Ishikawa (cell line): ENCODE measurements at regions not wholly inside any gene's neighbourhood (a gene's known extent, or its start where the extent isn't known, plus 50 kb on each side); places are given as distances from the start of the nearest gene placed in this dataset.

Experiments
- CEBPB ChIP-seq: IDR thresholded peaks from 2 replicates; pipeline ENCODE4 v1.6.1; 2012
- CREB1 ChIP-seq: IDR thresholded peaks from 2 replicates; pipeline ENCODE4 v1.6.1; 2012; ENCODE audit warnings: low read depth
- EGR1 ChIP-seq: IDR thresholded peaks from 2 replicates; pipeline ENCODE4 v1.6.1; 2012
- EP300 ChIP-seq: IDR thresholded peaks from 2 replicates; pipeline ENCODE4 v1.6.1; 2012; ENCODE audit warnings: borderline replicate concordance
- FOXM1 ChIP-seq: IDR thresholded peaks from 2 replicates; pipeline ENCODE4 v1.6.1; 2012; ENCODE audit warnings: low read depth, borderline replicate concordance
- NFIC ChIP-seq: IDR thresholded peaks from 2 replicates; pipeline ENCODE4 v1.6.1; 2012
- RAD21 ChIP-seq: IDR thresholded peaks from 2 replicates; pipeline ENCODE4 v1.6.1; 2012; ENCODE audit warnings: low read depth
- REST ChIP-seq: IDR thresholded peaks from 2 replicates; pipeline ENCODE4 v1.6.1; 2012; ENCODE audit warnings: low read depth, mild to moderate bottlenecking
- TAF1 ChIP-seq: IDR thresholded peaks from 2 replicates; pipeline ENCODE4 v1.6.1; 2012; ENCODE audit warnings: low read depth, mild to moderate bottlenecking
- TCF12 ChIP-seq: IDR thresholded peaks from 2 replicates; pipeline ENCODE4 v1.6.1; 2012; ENCODE audit warnings: low read depth
- TEAD4 ChIP-seq: IDR thresholded peaks from 2 replicates; pipeline ENCODE4 v1.6.1; 2012
- USF1 ChIP-seq: IDR thresholded peaks from 2 replicates; pipeline ENCODE4 v1.6.1; 2012
- YY1 ChIP-seq: IDR thresholded peaks from 2 replicates; pipeline ENCODE4 v1.6.1; 2012; ENCODE audit warnings: low read depth
- ZBTB7A ChIP-seq: IDR thresholded peaks from 2 replicates; pipeline ENCODE4 v1.6.1; 2012; ENCODE audit warnings: low read depth
- TF ChIP-seq, protein P1 (sequence below): IDR thresholded peaks from 2 replicates; pipeline ENCODE4 v1.6.1; 2012

GRCh38 chr7:111640416-111640815, 78.1 kb upstream of the IMMP2L start:
- TF ChIP-seq FOXM1, result no peak
- TF ChIP-seq CREB1, result no peak
- no peak for TF ChIP-seq CEBPB
- TF ChIP-seq RAD21, result no peak
- no peak for TF ChIP-seq REST
- TF ChIP-seq, protein P1, sequence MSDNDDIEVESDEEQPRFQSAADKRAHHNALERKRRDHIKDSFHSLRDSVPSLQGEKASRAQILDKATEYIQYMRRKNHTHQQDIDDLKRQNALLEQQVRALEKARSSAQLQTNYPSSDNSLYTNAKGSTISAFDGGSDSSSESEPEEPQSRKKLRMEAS, result no peak
- TF ChIP-seq EP300, result no peak
- no peak for TF ChIP-seq NFIC
- no peak for TF ChIP-seq TAF1
- no peak for TF ChIP-seq TEAD4
- TF ChIP-seq EGR1, result no peak
- TF ChIP-seq YY1, result no peak
- TF ChIP-seq TCF12, result no peak
- TF ChIP-seq ZBTB7A, result no peak
- TF ChIP-seq USF1, result no peak

- no peak for TF ChIP-seq CEBPB
- TF ChIP-seq TEAD4, result no peak
- TF ChIP-seq, protein P1, result no peak
- no peak for TF ChIP-seq NFIC
- TF ChIP-seq CREB1, result no peak
- no peak for TF ChIP-seq EP300
- no peak for TF ChIP-seq YY1
- TF ChIP-seq TCF12, result no peak
- TF ChIP-seq TAF1, result no peak
- no peak for TF ChIP-seq USF1
- no peak for TF ChIP-seq ZBTB7A
- TF ChIP-seq RAD21, result no peak
- no peak for TF ChIP-seq FOXM1
- no peak for TF ChIP-seq REST
- TF ChIP-seq EGR1, result no peak
Measured at GRCh38 chr7:111639934-111640333, 77.6 kb upstream of the IMMP2L start.

DNA sequence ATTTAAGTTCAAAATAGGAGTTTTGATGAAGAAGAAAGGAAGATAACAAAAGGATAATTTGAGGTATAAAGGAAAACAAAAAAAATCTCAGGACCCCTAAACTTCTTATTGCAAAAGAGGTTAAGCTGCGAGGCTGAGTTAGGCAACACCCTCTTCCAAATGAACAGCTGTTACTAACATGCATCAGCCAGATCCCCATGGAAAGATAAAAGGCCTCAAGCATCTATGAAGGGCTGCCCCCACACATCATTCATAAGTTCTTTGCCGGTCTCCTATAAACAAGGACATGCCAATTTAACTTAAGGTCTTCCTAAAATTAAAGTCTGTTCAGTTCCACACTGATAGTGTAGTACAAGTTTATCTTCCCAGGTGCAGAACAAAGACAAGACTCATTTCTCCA, 75.8 kb upstream of the IMMP2L start:
- no peak for TF ChIP-seq CREB1
- TF ChIP-seq USF1, result no peak
- TF ChIP-seq REST, result no peak
- no peak for TF ChIP-seq YY1
- no peak for TF ChIP-seq FOXM1
- TF ChIP-seq CEBPB, result no peak

DNA sequence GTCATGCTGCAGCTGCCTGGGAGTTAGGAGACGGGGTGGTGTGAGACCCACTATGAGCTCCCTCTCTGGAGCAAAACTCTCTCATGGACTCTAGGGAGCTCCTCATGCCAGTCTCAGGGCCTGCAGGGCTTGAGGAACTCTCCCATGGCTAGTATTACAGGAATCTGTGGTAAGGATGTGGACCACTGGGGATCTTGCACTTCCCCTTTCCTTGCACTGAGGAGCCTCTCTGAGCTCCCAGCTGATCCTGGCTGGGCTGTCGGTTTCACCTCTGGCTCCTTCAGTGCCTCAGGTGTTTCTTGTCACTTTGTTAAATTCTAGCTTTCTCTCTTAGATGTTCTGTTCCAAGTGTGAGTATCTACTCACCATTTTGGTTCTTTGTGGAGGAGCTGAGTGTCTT, 71.6 kb upstream of the IMMP2L start:
- TF ChIP-seq TEAD4, result no peak

DNA sequence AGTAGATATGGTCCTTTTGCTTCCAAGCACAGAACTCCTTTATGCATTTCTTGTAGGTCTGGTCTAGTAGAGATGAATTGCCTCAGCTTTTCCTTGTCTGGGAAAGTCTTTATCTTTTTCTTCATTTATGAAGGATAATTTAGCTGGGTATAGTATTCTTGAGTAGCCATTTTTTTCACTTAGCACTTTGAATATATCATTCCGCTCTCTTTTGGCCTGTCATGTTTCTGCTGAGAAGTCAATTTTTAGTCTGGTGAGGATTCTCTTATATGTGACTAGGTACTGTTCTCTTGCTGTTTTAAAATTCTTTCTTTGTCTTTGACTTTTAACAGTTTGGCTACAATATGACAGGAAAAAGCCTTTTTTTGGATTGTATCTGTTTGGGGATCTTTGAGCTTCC, 68.6 kb upstream of the IMMP2L start:
- TF ChIP-seq, protein P1, result no peak
- TF ChIP-seq EGR1 (no peak), EP300 (no peak), NFIC (no peak), CEBPB (no peak), YY1 (no peak), REST (no peak), TEAD4 (no peak), ZBTB7A (no peak), RAD21 (no peak), TAF1 (no peak), FOXM1 (no peak), USF1 (no peak), TCF12 (no peak), CREB1 (no peak)
